ENCODE measurements at regions not wholly inside any gene's neighbourhood (a gene's known extent, or its start where the extent isn't known, plus 50 kb on each side); places are given as distances from the start of the nearest gene placed in this dataset.

- TF ChIP-seq CTCF (IDR thresholded peaks at IDR 0.05; ENCODE audit: insufficient read depth, low read depth, low read length), result no peak
- TF ChIP-seq EZH2 (IDR thresholded peaks at IDR 0.05; ENCODE audit: insufficient read depth, low read length), result no peak
These were observed 115.2 kb downstream of the ASB7 start for GRCh38 chr15:100717596-100717995.
